NCI-H524 treated with DMSO at 0.1 percent for 48 hours (cell line): ENCODE measurements at regions not wholly inside any gene's neighbourhood (a gene's known extent, or its start where the extent isn't known, plus 50 kb on each side); places are given as distances from the start of the nearest gene placed in this dataset.
"Not testable (repeated sequence)": the region's sequence is repeated elsewhere in the genome, so short reads cannot be mapped to it uniquely, and the experiment has no call there.

Experiments used
- DNase-seq: peaks from one replicate; lab custom pipeline; 2025; lab: John Stamatoyannopoulos, UW

GRCh38 chr5:120351071-120351470 is 113.0 kb upstream of the PRR16 start:
- not testable (repeated sequence) for DNase-seq

- DNase-seq: no peak
Observed at GRCh38 chr5:120354126-120354525, 110.0 kb upstream of the PRR16 start.

- DNase-seq: no peak
Observed at GRCh38 chr5:120358949-120359348, 105.2 kb upstream of the PRR16 start.

- no peak for DNase-seq
Observed at GRCh38 chr5:120361941-120362340, 102.2 kb upstream of the PRR16 start.

GRCh38 chr5:120362426-120362825 is 101.7 kb upstream of the PRR16 start:
- no peak for DNase-seq

- DNase-seq: no peak
Observed at GRCh38 chr5:120365656-120366446, 98.2 kb upstream of the PRR16 start.

GRCh38 chr5:120367896-120368634 is 96.0 kb upstream of the PRR16 start:
- no peak for DNase-seq

GRCh38 chr5:120368923-120369715 is 95.0 kb upstream of the PRR16 start:
- no peak for DNase-seq

GRCh38 chr5:120372899-120373298 is 91.2 kb upstream of the PRR16 start:
- no peak for DNase-seq

- DNase-seq: no peak
Observed at GRCh38 chr5:120375248-120375647, 88.9 kb upstream of the PRR16 start.

GRCh38 chr5:120380644-120381043 is 83.5 kb upstream of the PRR16 start:
- DNase-seq: no peak

GRCh38 chr5:120382833-120383232 is 81.3 kb upstream of the PRR16 start:
- DNase-seq: no peak

- DNase-seq: no peak
Observed at GRCh38 chr5:120386981-120387380, 77.1 kb upstream of the PRR16 start.

GRCh38 chr5:120388016-120388781 is 75.9 kb upstream of the PRR16 start:
- no peak for DNase-seq

GRCh38 chr5:120394259-120394658 is 69.8 kb upstream of the PRR16 start:
- DNase-seq: no peak

- no peak for DNase-seq
Observed at GRCh38 chr5:120396186-120396585, 67.9 kb upstream of the PRR16 start.

- no peak for DNase-seq
Observed at GRCh38 chr5:120400356-120400755, 63.7 kb upstream of the PRR16 start.

GRCh38 chr5:120402606-120403005 is 61.5 kb upstream of the PRR16 start:
- no peak for DNase-seq

GRCh38 chr5:120405286-120405864 is 58.7 kb upstream of the PRR16 start:
- no peak for DNase-seq

- no peak for DNase-seq
Observed at GRCh38 chr5:120405923-120406322, 58.2 kb upstream of the PRR16 start.

GRCh38 chr5:120413686-120414085 is 50.4 kb upstream of the PRR16 start:
- DNase-seq: no peak
